ENCODE measurements at regions not wholly inside any gene's neighbourhood (a gene's known extent, or its start where the extent isn't known, plus 50 kb on each side); places are given as distances from the start of the nearest gene placed in this dataset.

DNA sequence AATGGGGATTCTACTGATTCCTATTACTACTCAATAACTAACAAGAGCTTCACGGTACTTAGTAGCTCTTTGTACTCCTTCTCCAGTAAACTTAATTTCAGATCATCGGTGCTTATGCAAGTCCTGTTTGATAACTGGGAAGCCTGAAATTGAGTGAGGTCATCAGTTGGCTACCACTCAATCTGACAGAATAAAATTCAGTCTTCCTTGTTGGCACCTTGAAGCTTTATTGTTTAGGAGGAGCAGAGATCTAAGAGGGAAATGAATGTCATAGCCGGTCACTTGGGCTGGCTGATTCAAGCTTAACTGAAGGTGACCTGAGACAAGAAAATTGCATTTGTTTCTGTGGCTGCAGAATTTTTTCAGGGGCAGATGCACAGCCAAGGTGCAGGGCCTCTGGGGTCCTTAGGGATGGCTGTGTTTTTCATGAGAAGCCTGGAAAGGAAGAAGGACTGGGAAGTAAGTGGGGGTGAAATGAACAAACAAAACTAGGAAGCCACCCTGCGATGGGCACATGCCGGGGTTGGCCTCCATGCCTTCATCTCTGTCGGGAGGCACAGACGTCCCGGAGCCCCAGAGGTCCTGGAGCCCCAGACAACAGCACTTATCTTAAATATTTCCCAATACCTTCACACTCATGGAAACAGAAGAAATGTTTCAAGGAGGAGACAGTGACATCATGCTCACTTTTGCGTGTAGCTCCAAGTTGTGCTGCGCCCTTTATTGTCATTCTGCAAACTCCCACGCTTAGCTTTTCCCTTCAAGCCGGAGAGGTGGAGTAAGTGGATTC lies 85.0 kb upstream of the KIF5B start (continued):
- no peak for TF ChIP-seq RXRB (CRISPR knock-in tag; IDR thresholded peaks at IDR 0.05; ENCODE audit: borderline replicate concordance)
- TF ChIP-seq GTF3A (CRISPR knock-in tag; conservative IDR thresholded peaks at IDR 0.05), result no peak
- no peak for TF ChIP-seq PHF20 (CRISPR knock-in tag; IDR thresholded peaks at IDR 0.05)

DNA sequence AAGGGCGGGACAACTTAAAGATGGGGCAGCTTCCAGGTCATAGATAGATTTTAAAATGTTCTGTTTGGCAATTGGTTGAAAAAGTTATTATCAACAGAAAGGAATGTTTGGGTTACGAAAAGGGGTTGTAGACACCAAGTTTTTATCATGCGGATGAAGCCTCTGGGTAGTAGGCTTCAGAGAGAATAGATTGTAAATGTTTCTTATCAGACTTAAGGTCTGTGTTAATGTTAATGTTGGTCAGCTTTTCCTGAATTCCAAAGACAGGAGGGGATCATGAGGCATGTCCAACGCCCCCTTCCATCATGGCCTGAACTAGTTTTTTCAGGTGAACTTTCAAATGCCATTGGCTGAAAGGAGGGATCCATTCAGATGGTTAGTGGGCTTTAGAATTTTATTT lies 84.2 kb upstream of the KIF5B start:
- CTCF ChIA-PET (ENCODE audit: low intra/inter-chr PET ratio, low total read pairs), result no interaction called here
- WGBS (ENCODE audit: low lambda C conversion rate), result 84% methylated on average over 4 of the region's 4 CpGs
- BruUV-seq (replicated peaks), result no TSS peak
- H3K27me3 ChIP-seq (ENCODE audit: control insufficient read depth in 1 of 2, insufficient read depth in 2 of 2, low read length in 2 of 2), result no peaks in the 10 kb centered on the region
- H3K79me2 ChIP-seq (ENCODE audit: insufficient read depth, low read length), result no peaks in the 10 kb centered on the region
- intact Hi-C loops (cut with micrococcal nuclease; ENCODE audit: unreplicated experiment) (loop anchor here (10.0 kb wide), 1 partner anchor 86 kb away; the partner anchor contains the start of gene KIF5B), in situ Hi-C loops (cut with HindIII; ENCODE audit: extremely low pct_ligation_motif_present, low pct_unique_long_range_greater_than_20kb) (no loop called here)
- no peaks in the 10 kb centered on the region for H4K20me1 ChIP-seq (ENCODE audit: insufficient read depth, low read length)
- peaks cover 64% of the 10 kb centered on the region for H3K4me1 ChIP-seq (ENCODE audit: insufficient read depth, low read length)
- no peak overlapping the region for H3K27ac ChIP-seq (ENCODE audit: extremely low read length, insufficient read depth, low read length)
- FAIRE-seq (no peak), ATAC-seq (no peak), DNase-seq (ENCODE audit: low spot score) (no peak)
- POLR2A ChIA-PET, result no interaction called here
- no peak overlapping the region for H3K9ac ChIP-seq (ENCODE audit: insufficient read depth, low read depth, low read length)
- H2AFZ ChIP-seq (ENCODE audit: low read length), result no peak overlapping the region
- no peaks in the 10 kb centered on the region for H3K36me3 ChIP-seq (replicated peaks in 1 of 2; ENCODE audit: control insufficient read depth in 1 of 2, insufficient read depth in 2 of 2, low read length in 2 of 2)
- no peak overlapping the region for H3K4me3 ChIP-seq (replicated peaks in 1 of 3; ENCODE audit: insufficient read depth in 1 of 3, low read depth in 2 of 3, low read length in 3 of 3)
- no peak overlapping the region for H3K4me2 ChIP-seq (ENCODE audit: low read depth, low read length)
- H3K9me3 ChIP-seq (ENCODE audit: low read length), result no peaks in the 10 kb centered on the region
- TF ChIP-seq ZNF230 (CRISPR knock-in tag; IDR thresholded peaks at IDR 0.05) (no peak), ZNF619 (CRISPR knock-in tag; IDR thresholded peaks at IDR 0.05) (no peak), KDM4B (CRISPR knock-in tag; IDR thresholded peaks at IDR 0.05) (no peak), ARNTL (CRISPR knock-in tag; IDR thresholded peaks at IDR 0.05) (no peak), ELF4 (CRISPR knock-in tag; IDR thresholded peaks at IDR 0.05; ENCODE audit: borderline replicate concordance) (no peak), ONECUT2 (CRISPR knock-in tag; IDR thresholded peaks at IDR 0.05) (no peak), TAF15 (IDR thresholded peaks at IDR 0.05; ENCODE audit: low read depth, low read length, poor library complexity, severe bottlenecking) (no peak), RELA (CRISPR knock-in tag; IDR thresholded peaks at IDR 0.05) (no peak), EHMT2 (IDR thresholded peaks at IDR 0.05; ENCODE audit: borderline replicate concordance, low read depth, low read length) (no peak), POLR2AphosphoS2 (IDR thresholded peaks at IDR 0.05; ENCODE audit: low read depth, low read length) (no peak)
- TF ChIP-seq, protein P1, sequence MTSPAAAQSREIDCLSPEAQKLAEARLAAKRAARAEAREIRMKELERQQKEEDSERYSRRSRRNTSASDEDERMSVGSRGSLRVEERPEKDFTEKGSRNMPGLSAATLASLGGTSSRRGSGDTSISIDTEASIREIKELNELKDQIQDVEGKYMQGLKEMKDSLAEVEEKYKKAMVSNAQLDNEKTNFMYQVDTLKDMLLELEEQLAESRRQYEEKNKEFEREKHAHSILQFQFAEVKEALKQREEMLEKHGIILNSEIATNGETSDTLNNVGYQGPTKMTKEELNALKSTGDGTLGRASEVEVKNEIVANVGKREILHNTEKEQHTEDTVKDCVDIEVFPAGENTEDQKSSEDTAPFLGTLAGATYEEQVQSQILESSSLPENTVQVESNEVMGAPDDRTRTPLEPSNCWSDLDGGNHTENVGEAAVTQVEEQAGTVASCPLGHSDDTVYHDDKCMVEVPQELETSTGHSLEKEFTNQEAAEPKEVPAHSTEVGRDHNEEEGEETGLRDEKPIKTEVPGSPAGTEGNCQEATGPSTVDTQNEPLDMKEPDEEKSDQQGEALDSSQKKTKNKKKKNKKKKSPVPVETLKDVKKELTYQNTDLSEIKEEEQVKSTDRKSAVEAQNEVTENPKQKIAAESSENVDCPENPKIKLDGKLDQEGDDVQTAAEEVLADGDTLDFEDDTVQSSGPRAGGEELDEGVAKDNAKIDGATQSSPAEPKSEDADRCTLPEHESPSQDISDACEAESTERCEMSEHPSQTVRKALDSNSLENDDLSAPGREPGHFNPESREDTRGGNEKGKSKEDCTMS (CRISPR knock-in tag; conservative IDR thresholded peaks at IDR 0.05), result no peak
- TF ChIP-seq, protein P2, sequence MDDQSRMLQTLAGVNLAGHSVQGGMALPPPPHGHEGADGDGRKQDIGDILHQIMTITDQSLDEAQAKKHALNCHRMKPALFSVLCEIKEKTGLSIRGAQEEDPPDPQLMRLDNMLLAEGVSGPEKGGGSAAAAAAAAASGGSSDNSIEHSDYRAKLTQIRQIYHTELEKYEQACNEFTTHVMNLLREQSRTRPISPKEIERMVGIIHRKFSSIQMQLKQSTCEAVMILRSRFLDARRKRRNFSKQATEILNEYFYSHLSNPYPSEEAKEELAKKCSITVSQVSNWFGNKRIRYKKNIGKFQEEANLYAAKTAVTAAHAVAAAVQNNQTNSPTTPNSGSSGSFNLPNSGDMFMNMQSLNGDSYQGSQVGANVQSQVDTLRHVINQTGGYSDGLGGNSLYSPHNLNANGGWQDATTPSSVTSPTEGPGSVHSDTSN (CRISPR knock-in tag; IDR thresholded peaks at IDR 0.05; ENCODE audit: borderline replicate concordance), result no peak
- TF ChIP-seq, protein P3, sequence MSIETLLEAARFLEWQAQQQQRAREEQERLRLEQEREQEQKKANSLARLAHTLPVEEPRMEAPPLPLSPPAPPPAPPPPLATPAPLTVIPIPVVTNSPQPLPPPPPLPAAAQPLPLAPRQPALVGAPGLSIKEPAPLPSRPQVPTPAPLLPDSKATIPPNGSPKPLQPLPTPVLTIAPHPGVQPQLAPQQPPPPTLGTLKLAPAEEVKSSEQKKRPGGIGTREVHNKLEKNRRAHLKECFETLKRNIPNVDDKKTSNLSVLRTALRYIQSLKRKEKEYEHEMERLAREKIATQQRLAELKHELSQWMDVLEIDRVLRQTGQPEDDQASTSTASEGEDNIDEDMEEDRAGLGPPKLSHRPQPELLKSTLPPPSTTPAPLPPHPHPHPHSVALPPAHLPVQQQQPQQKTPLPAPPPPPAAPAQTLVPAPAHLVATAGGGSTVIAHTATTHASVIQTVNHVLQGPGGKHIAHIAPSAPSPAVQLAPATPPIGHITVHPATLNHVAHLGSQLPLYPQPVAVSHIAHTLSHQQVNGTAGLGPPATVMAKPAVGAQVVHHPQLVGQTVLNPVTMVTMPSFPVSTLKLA (IDR thresholded peaks at IDR 0.05), result no peak
- TF ChIP-seq, protein P4, sequence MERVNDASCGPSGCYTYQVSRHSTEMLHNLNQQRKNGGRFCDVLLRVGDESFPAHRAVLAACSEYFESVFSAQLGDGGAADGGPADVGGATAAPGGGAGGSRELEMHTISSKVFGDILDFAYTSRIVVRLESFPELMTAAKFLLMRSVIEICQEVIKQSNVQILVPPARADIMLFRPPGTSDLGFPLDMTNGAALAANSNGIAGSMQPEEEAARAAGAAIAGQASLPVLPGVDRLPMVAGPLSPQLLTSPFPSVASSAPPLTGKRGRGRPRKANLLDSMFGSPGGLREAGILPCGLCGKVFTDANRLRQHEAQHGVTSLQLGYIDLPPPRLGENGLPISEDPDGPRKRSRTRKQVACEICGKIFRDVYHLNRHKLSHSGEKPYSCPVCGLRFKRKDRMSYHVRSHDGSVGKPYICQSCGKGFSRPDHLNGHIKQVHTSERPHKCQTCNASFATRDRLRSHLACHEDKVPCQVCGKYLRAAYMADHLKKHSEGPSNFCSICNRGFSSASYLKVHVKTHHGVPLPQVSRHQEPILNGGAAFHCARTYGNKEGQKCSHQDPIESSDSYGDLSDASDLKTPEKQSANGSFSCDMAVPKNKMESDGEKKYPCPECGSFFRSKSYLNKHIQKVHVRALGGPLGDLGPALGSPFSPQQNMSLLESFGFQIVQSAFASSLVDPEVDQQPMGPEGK (CRISPR knock-in tag; IDR thresholded peaks at IDR 0.05), result no peak
